H1 (cell line): ENCODE measurements at regions not wholly inside any gene's neighbourhood (a gene's known extent, or its start where the extent isn't known, plus 50 kb on each side); places are given as distances from the start of the nearest gene placed in this dataset.

Source experiments
- CTCF ChIA-PET: fragments of 300-600 bp; sonication (Branson Sonifier 250); formaldehyde crosslinking; loops from one replicate; lab custom pipeline; 2021; ENCODE audit not compliant: partially characterized antibody; lab: Charles Lee
- POLR2A ChIA-PET: fragments of 300-600 bp; sonication (Branson Sonifier 250); formaldehyde crosslinking; loops from one replicate; lab custom pipeline; 2021; ENCODE audit warnings: inconsistent platforms; ENCODE audit not compliant: partially characterized antibody; lab: Charles Lee
- DNase-seq, 2 experiments: peaks; one replicate each; pipeline versions ENCODE4 v3.0.0 to v3.0.0-alpha.2; 2010 to 2022; ENCODE audit warnings: low spot score in 2 of 2, low read depth in 1 of 2, mixed read lengths in 1 of 2
- FAIRE-seq: peaks from 2 replicates; lab custom pipeline; 2011; peaks lifted over from hg19 to GRCh38; lab: Jason Lieb, UNC
- H2AFZ ChIP-seq: 2 replicates; pipeline ENCODE4 v1.8.1; 2012; ENCODE audit warnings: low read length, inconsistent platforms
- H2AK5ac ChIP-seq: 2 replicates; pipeline ENCODE4 v1.6.1; 2013; ENCODE audit warnings: low read depth, low read length
- H2BK120ac ChIP-seq: replicated peaks from 2 replicates; pipeline ENCODE3; 2013; ENCODE audit warnings: low read depth, low read length, inconsistent platforms
- H2BK12ac ChIP-seq: 2 replicates; pipeline ENCODE4 v1.6.1; 2013; ENCODE audit warnings: low read depth, low read length
- H2BK15ac ChIP-seq: 2 replicates; pipeline ENCODE4 v1.6.1; 2013; ENCODE audit warnings: low read length
- H2BK20ac ChIP-seq: 2 replicates; pipeline ENCODE4 v1.6.1; 2013; ENCODE audit warnings: low read length
- H2BK5ac ChIP-seq: 2 replicates; pipeline ENCODE4 v1.6.1; 2013; ENCODE audit warnings: low read depth, low read length
- H3K14ac ChIP-seq: 2 replicates; pipeline ENCODE4 v1.6.1; 2013; ENCODE audit warnings: inconsistent platforms; ENCODE audit not compliant: insufficient read length
- H3K18ac ChIP-seq: 2 replicates; pipeline ENCODE4 v1.6.1; 2013; ENCODE audit warnings: low read length; ENCODE audit errors: extremely low read depth
- H3K23ac ChIP-seq: 2 replicates; pipeline ENCODE4 v1.6.1; 2013; ENCODE audit warnings: inconsistent platforms; ENCODE audit not compliant: insufficient read length
- H3K23me2 ChIP-seq: 2 replicates; pipeline ENCODE4 v1.6.1; 2013; ENCODE audit warnings: low read depth, low read length
- H3K27ac ChIP-seq: 2 replicates; pipeline ENCODE4 v1.6.1; 2011; ENCODE audit warnings: low read depth, low read length, inconsistent platforms
- H3K27me3 ChIP-seq, 4 experiments: replicated peaks in 1 of 4; 1 replicate in 1 of 4; 2 replicates in 3 of 4; pipeline versions ENCODE4 v1.6.1 to v1.8.1; 2011 to 2013; ENCODE audit warnings: low read length in 3 of 4, mild to moderate bottlenecking in 3 of 4, inconsistent platforms in 2 of 4, mixed read lengths in 2 of 4, moderate library complexity in 1 of 4; ENCODE audit not compliant: control insufficient read depth in 3 of 4, insufficient read depth in 3 of 4; ENCODE audit errors: extremely low read depth in 1 of 4
- H3K36me3 ChIP-seq, 4 experiments: 2 replicates each; pipeline versions ENCODE4 v1.6.1 to v1.8.1; 2011 to 2013; ENCODE audit warnings: mild to moderate bottlenecking in 4 of 4, low read length in 3 of 4, moderate library complexity in 2 of 4, control low read depth in 1 of 4, inconsistent platforms in 1 of 4; ENCODE audit not compliant: insufficient read depth in 4 of 4, control insufficient read depth in 2 of 4
- H3K4ac ChIP-seq: replicated peaks from 2 replicates; pipeline ENCODE3; 2013; ENCODE audit warnings: low read length, low read depth, mixed read lengths, inconsistent platforms; ENCODE audit not compliant: insufficient read length
- H3K4me1 ChIP-seq, 4 experiments: replicated peaks in 1 of 4; 1 replicate in 1 of 4; 2 replicates in 3 of 4; pipeline versions ENCODE4 v1.6.1 to v1.8.1; 2011 to 2013; ENCODE audit warnings: low read length in 3 of 4, inconsistent platforms in 2 of 4, mixed read lengths in 1 of 4; ENCODE audit not compliant: insufficient read depth in 4 of 4, control insufficient read depth in 3 of 4
- H3K4me2 ChIP-seq, 2 experiments: 2 replicates each; pipeline versions ENCODE4 v1.6.1 to v1.8.1; 2011 to 2013; ENCODE audit warnings: low read depth in 2 of 2, low read length in 2 of 2, control low read depth in 1 of 2, inconsistent platforms in 1 of 2, mild to moderate bottlenecking in 1 of 2; ENCODE audit not compliant: insufficient read depth in 1 of 2
- H3K4me3 ChIP-seq, 4 experiments: fragments of 200-600, 300-600 bp in 1 of 4; sonication (generic), shearing (Covaris generic), sonication (Bioruptor Twin) in 1 of 4; 2 replicates each; pipeline versions ENCODE4 v1.5.1 to v1.8.1; 2011 to 2016; ENCODE audit warnings: low read length in 4 of 4, low read depth in 3 of 4, control low read depth in 2 of 4, inconsistent platforms in 2 of 4, mild to moderate bottlenecking in 2 of 4, mixed read lengths in 1 of 4, moderate library complexity in 1 of 4; ENCODE audit not compliant: insufficient read depth in 2 of 4; ENCODE audit errors: extremely low read depth in 1 of 4
- H3K56ac ChIP-seq: replicated peaks from 2 replicates; pipeline ENCODE3; 2013; ENCODE audit warnings: low read depth, mild to moderate bottlenecking, mixed read lengths, low read length, inconsistent platforms; ENCODE audit not compliant: insufficient read length
- H3K79me1 ChIP-seq: 2 replicates; pipeline ENCODE4 v1.6.1; 2013; ENCODE audit warnings: low read depth, low read length, control low read depth
- H3K79me2 ChIP-seq, 2 experiments: 2 replicates each; pipeline versions ENCODE4 v1.6.1 to v1.8.1; 2012 to 2013; ENCODE audit warnings: low read length in 2 of 2, mild to moderate bottlenecking in 2 of 2, inconsistent platforms in 1 of 2; ENCODE audit not compliant: insufficient read depth in 2 of 2, control insufficient read depth in 1 of 2
- H3K9ac ChIP-seq, 4 experiments: replicated peaks in 1 of 4; 1 replicate in 1 of 4; 2 replicates in 3 of 4; pipeline versions ENCODE4 v1.6.1 to v1.8.1; 2011 to 2013; ENCODE audit warnings: low read depth in 3 of 4, low read length in 3 of 4, control low read depth in 2 of 4, mild to moderate bottlenecking in 2 of 4, moderate library complexity in 2 of 4, inconsistent platforms in 1 of 4; ENCODE audit errors: extremely low read depth in 1 of 4
- H3K9me3 ChIP-seq, 2 experiments: 2 replicates each; pipeline versions ENCODE4 v1.6.1 to v1.8.1; 2012 to 2013; ENCODE audit warnings: mild to moderate bottlenecking in 2 of 2, moderate library complexity in 2 of 2, control low read depth in 1 of 2, inconsistent platforms in 1 of 2, low read depth in 1 of 2, low read length in 1 of 2, mixed read lengths in 1 of 2; ENCODE audit not compliant: insufficient read depth in 2 of 2
- H4K20me1 ChIP-seq, 2 experiments: replicated peaks in 1 of 2; 2 replicates each; pipeline versions ENCODE3 to v1.8.1; 2011 to 2013; ENCODE audit warnings: inconsistent platforms in 2 of 2, low read length in 2 of 2, mild to moderate bottlenecking in 1 of 2; ENCODE audit not compliant: insufficient read depth in 2 of 2, control insufficient read depth in 1 of 2
- H4K5ac ChIP-seq: 2 replicates; pipeline ENCODE4 v1.6.1; 2013; ENCODE audit warnings: low read length, low read depth, mixed read lengths, inconsistent platforms; ENCODE audit not compliant: insufficient read length
- H4K8ac ChIP-seq: 2 replicates; pipeline ENCODE4 v1.8.0; 2013; ENCODE audit warnings: mild to moderate bottlenecking, moderate library complexity, low read length, inconsistent platforms; ENCODE audit not compliant: insufficient read depth; ENCODE audit errors: extremely low read depth
- H4K91ac ChIP-seq: replicated peaks from 2 replicates; pipeline ENCODE3; 2013; ENCODE audit warnings: low read length, mixed read lengths, inconsistent platforms; ENCODE audit not compliant: insufficient read length
- BCL11A ChIP-seq, 2 experiments: IDR thresholded peaks; one replicate each; pipeline ENCODE4 v1.6.1; 2011; ENCODE audit warnings: low read depth in 2 of 2, low read length in 2 of 2, mild to moderate bottlenecking in 2 of 2
- CEBPB ChIP-seq: IDR thresholded peaks from 2 replicates; pipeline ENCODE4 v1.6.1; 2012; ENCODE audit warnings: low read depth, low read length
- EGR1 ChIP-seq: IDR thresholded peaks from 2 replicates; pipeline ENCODE4 v1.6.1; 2011; ENCODE audit warnings: low read depth, low read length, borderline replicate concordance
- HDAC2 ChIP-seq, 2 experiments: fragments of 300-600 bp in 1 of 2; sonication (generic) in 1 of 2; IDR thresholded peaks; 2 replicates each; pipeline ENCODE4 v1.6.1; 2011 to 2012; ENCODE audit warnings: low read depth in 2 of 2, low read length in 2 of 2, mild to moderate bottlenecking in 2 of 2, moderate library complexity in 2 of 2, borderline replicate concordance in 1 of 2, inconsistent platforms in 1 of 2
- POLR2AphosphoS5 ChIP-seq: IDR thresholded peaks from 2 replicates; pipeline ENCODE4 v1.6.1; 2011; ENCODE audit warnings: low read depth, low read length
- SAP30 ChIP-seq: fragments of 300-600 bp; sonication (generic); IDR thresholded peaks from 2 replicates; pipeline ENCODE4 v1.7.1; 2012; ENCODE audit warnings: low read length, moderate library complexity, mild to moderate bottlenecking, inconsistent platforms; ENCODE audit not compliant: insufficient read depth, insufficient replicate concordance
- SRF ChIP-seq: IDR thresholded peaks from 2 replicates; pipeline ENCODE4 v1.6.1; 2011; ENCODE audit warnings: mild to moderate bottlenecking, low read depth, low read length, moderate library complexity
- SUZ12 ChIP-seq: fragments of 200-600 bp; sonication (generic); IDR thresholded peaks from 2 replicates; pipeline ENCODE4 v1.6.1; 2012; ENCODE audit warnings: mild to moderate bottlenecking, inconsistent platforms, low read length, moderate library complexity, mixed read lengths
- WGBS, 2 experiments: shearing (Covaris generic) in 1 of 2; methylation state at CpG; one replicate each; pipeline versions ENCODE4 v1.1.6 to v1.1.7; 2013 to 2015; ENCODE audit warnings: low lambda C conversion rate in 2 of 2, mixed read lengths in 2 of 2, inconsistent platforms in 1 of 2, low coverage in 1 of 2, missing lambda C conversion rate in 1 of 2; ENCODE audit not compliant: insufficient replicate concordance in 2 of 2, insufficient coverage in 1 of 2, insufficient read length in 1 of 2; ENCODE audit errors: extremely low coverage in 1 of 2, missing lambda C conversion rate in 1 of 2; 5-methylcytosine and 5-hydroxymethylcytosine counted together
- TF ChIP-seq, protein P1 (sequence below): IDR thresholded peaks from 2 replicates; pipeline ENCODE4 v1.6.1; 2012; ENCODE audit warnings: low read length, inconsistent platforms
- TF ChIP-seq, protein P2 (sequence below): IDR thresholded peaks from 2 replicates; pipeline ENCODE4 v1.6.1; 2011; ENCODE audit warnings: low read depth, mild to moderate bottlenecking, low read length; ENCODE audit not compliant: insufficient read depth

DNA sequence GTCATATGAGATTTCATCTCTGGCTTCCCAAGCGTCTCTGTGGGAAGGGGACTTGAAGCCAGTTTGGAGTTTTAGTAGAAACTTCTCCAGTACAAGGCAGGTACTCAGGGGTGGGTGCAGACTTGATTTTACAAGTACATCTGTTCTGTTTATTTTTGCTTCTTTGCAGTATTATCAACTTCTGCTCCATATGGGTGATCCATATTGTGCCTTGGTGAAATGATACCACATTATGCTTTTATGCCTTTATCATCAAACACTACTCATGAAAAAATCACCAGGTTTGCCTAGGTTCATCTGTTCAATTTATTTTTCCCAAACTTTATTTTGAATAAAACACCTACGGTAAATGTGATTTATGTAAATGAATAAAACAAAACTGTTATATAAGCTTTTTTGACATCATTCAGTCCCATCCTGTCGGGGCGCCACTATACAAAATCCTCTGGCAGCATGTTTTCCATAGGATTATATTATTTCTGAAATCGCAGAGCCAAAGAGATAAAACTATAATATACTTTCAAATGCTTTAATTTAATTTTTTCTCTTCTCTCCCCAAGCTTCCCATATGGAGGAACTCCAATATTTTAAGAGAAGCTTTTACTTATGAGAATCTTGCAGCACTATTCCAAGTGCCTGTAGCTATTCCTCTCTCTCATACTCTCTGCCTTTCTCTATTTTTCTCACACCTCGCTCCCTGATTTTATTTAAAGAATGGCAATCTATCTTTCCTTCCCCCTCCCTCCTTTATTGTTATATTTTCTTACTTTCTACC, 490.9 kb downstream of the RNF144A start:
- Histone ChIP-seq H4K20me1 (no peaks in the 10 kb centered on the region), H3K9ac (no peak overlapping the region), H2AK5ac (no peak overlapping the region), H4K8ac (no peak overlapping the region), H3K23me2 (no peaks in the 10 kb centered on the region), H3K23ac (no peak overlapping the region), H3K79me1 (no peaks in the 10 kb centered on the region), H3K4me1 (no peaks in the 10 kb centered on the region; a peak in 1 of 7 replicates), H4K91ac (no peak overlapping the region), H3K56ac (no peak overlapping the region), H4K5ac (no peak overlapping the region), H3K9me3 (no peaks in the 10 kb centered on the region), H2BK15ac (no peak overlapping the region), H3K27ac (no peak overlapping the region), H2BK120ac (no peak overlapping the region), H3K4ac (no peak overlapping the region), H2BK12ac (no peak overlapping the region), H3K14ac (no peak overlapping the region), H3K79me2 (no peaks in the 10 kb centered on the region), H2BK20ac (no peak overlapping the region), H3K27me3 (no peaks in the 10 kb centered on the region), H3K4me2 (no peak overlapping the region), H2BK5ac (no peak overlapping the region), H3K4me3 (no peak overlapping the region), H2AFZ (no peak overlapping the region), H3K36me3 (no peaks in the 10 kb centered on the region), H3K18ac (no peak overlapping the region)
- DNase-seq (no peak), FAIRE-seq (no peak)
- CTCF ChIA-PET = interaction anchor here (0.8 to 4.1 kb wide), 3 partner anchors 12 to 30 kb away, joined by 3 to 16 read pairs (median 3); no protein-coding TSS in a partner anchor
- TF ChIP-seq, protein P1, sequence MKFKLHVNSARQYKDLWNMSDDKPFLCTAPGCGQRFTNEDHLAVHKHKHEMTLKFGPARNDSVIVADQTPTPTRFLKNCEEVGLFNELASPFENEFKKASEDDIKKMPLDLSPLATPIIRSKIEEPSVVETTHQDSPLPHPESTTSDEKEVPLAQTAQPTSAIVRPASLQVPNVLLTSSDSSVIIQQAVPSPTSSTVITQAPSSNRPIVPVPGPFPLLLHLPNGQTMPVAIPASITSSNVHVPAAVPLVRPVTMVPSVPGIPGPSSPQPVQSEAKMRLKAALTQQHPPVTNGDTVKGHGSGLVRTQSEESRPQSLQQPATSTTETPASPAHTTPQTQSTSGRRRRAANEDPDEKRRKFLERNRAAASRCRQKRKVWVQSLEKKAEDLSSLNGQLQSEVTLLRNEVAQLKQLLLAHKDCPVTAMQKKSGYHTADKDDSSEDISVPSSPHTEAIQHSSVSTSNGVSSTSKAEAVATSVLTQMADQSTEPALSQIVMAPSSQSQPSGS = no peak
- TF ChIP-seq, protein P2, sequence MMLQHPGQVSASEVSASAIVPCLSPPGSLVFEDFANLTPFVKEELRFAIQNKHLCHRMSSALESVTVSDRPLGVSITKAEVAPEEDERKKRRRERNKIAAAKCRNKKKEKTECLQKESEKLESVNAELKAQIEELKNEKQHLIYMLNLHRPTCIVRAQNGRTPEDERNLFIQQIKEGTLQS = no peak
- TF ChIP-seq HDAC2 (IDR thresholded peaks at IDR 0.05; ENCODE audit: borderline replicate concordance in 1 of 2, low read depth in 2 of 2, low read length in 2 of 2) = no peak
- TF ChIP-seq EGR1 = no peak
- no peak for TF ChIP-seq SUZ12
- TF ChIP-seq CEBPB = no peak
- no peak for TF ChIP-seq SAP30
- TF ChIP-seq BCL11A (IDR thresholded peaks at IDR 0.05; ENCODE audit: low read depth in 2 of 2, low read length in 2 of 2) = no peak
- no peak for TF ChIP-seq POLR2AphosphoS5
- no peak for TF ChIP-seq SRF
- WGBS, 2 experiments = 94% methylated on average over 6 of the region's 6 CpGs; no CpG with 5 or more reads in 1 of the 2 experiments
- POLR2A ChIA-PET = no interaction called here
